ENCODE measurements at regions not wholly inside any gene's neighbourhood (a gene's known extent, or its start where the extent isn't known, plus 50 kb on each side); places are given as distances from the start of the nearest gene placed in this dataset.
"Not testable (repeated sequence)": the region's sequence is repeated elsewhere in the genome, so short reads cannot be mapped to it uniquely, and the experiment has no call there.

GRCh38 chr3:178137206-178137605 lies 399.0 kb upstream of the KCNMB2 start:
- Mint-ChIP-seq H3K9me3 (peaks cover 5% of the 10 kb centered on the region), H3K36me3 (ENCODE audit: low read depth) (no peaks in the 10 kb centered on the region), H3K4me1 (ENCODE audit: low read depth) (no peaks in the 10 kb centered on the region), H3K27me3 (ENCODE audit: low read depth) (no peaks in the 10 kb centered on the region), H3K4me3 (ENCODE audit: low read depth) (no peak overlapping the region), H3K27ac (no peak overlapping the region)
- DNase-seq (ENCODE audit: low spot score): no peak
- intact Hi-C loops (cut with micrococcal nuclease): no loop called here

- Mint-ChIP-seq H3K27ac (no peak overlapping the region), H3K4me1 (ENCODE audit: low read depth) (no peaks in the 10 kb centered on the region)
Observed at GRCh38 chr3:178137831-178138230, 398.4 kb upstream of the KCNMB2 start.

GRCh38 chr3:178139116-178139515 lies 397.1 kb upstream of the KCNMB2 start:
- no peaks in the 10 kb centered on the region for H3K4me1 Mint-ChIP-seq (ENCODE audit: low read depth)
- peaks cover 5% of the 10 kb centered on the region for H3K9me3 Mint-ChIP-seq
- intact Hi-C loops (cut with micrococcal nuclease): no loop called here
- H3K27ac Mint-ChIP-seq: no peak overlapping the region
- no peak overlapping the region for H3K4me3 Mint-ChIP-seq (ENCODE audit: low read depth)
- DNase-seq (ENCODE audit: low spot score): no peak
- H3K36me3 Mint-ChIP-seq (ENCODE audit: low read depth): no peaks in the 10 kb centered on the region
- no peaks in the 10 kb centered on the region for H3K27me3 Mint-ChIP-seq (ENCODE audit: low read depth)

More at GRCh38 chr3:178137831-178138230, 398.4 kb upstream of the KCNMB2 start:
- intact Hi-C loops (cut with micrococcal nuclease): no loop called here
- Mint-ChIP-seq H3K36me3 (ENCODE audit: low read depth) (no peaks in the 10 kb centered on the region), H3K9me3 (peaks cover 5% of the 10 kb centered on the region), H3K27me3 (ENCODE audit: low read depth) (no peaks in the 10 kb centered on the region), H3K4me3 (ENCODE audit: low read depth) (no peak overlapping the region)
- no peak for DNase-seq (ENCODE audit: low spot score)

- intact Hi-C loops (cut with micrococcal nuclease): no loop called here
- no peak overlapping the region for H3K27ac Mint-ChIP-seq
- no peaks in the 10 kb centered on the region for H3K4me1 Mint-ChIP-seq (ENCODE audit: low read depth)
- peaks cover 5% of the 10 kb centered on the region for H3K9me3 Mint-ChIP-seq
- DNase-seq (ENCODE audit: low spot score): no peak
- H3K36me3 Mint-ChIP-seq (ENCODE audit: low read depth): no peaks in the 10 kb centered on the region
- H3K27me3 Mint-ChIP-seq (ENCODE audit: low read depth): no peaks in the 10 kb centered on the region
- no peak overlapping the region for H3K4me3 Mint-ChIP-seq (ENCODE audit: low read depth)
Observed at GRCh38 chr3:178140531-178141304, 395.5 kb upstream of the KCNMB2 start.

- H3K9me3 Mint-ChIP-seq; H3K4me1 Mint-ChIP-seq (ENCODE audit: low read depth); H3K36me3 Mint-ChIP-seq (ENCODE audit: low read depth); H3K4me3 Mint-ChIP-seq (ENCODE audit: low read depth); intact Hi-C loops (cut with micrococcal nuclease); H3K27me3 Mint-ChIP-seq (ENCODE audit: low read depth); H3K27ac Mint-ChIP-seq; DNase-seq (ENCODE audit: low spot score): not testable (repeated sequence)
Observed at GRCh38 chr3:178141305-178141684, 394.9 kb upstream of the KCNMB2 start.

GRCh38 chr3:178146406-178146831 lies 389.8 kb upstream of the KCNMB2 start:
- intact Hi-C loops (cut with micrococcal nuclease): no loop called here
- H3K4me3 Mint-ChIP-seq (ENCODE audit: low read depth): no peak overlapping the region
- no peaks in the 10 kb centered on the region for H3K36me3 Mint-ChIP-seq (ENCODE audit: low read depth)

GRCh38 chr3:178147001-178147400 lies 389.2 kb upstream of the KCNMB2 start:
- H3K4me1 Mint-ChIP-seq (ENCODE audit: low read depth): peaks cover 1% of the 10 kb centered on the region
- H3K27ac Mint-ChIP-seq: no peak overlapping the region
- H3K36me3 Mint-ChIP-seq (ENCODE audit: low read depth): no peaks in the 10 kb centered on the region
- no peak for DNase-seq (ENCODE audit: low spot score)
- no peaks in the 10 kb centered on the region for H3K27me3 Mint-ChIP-seq (ENCODE audit: low read depth)
- no peak overlapping the region for H3K4me3 Mint-ChIP-seq (ENCODE audit: low read depth)
- intact Hi-C loops (cut with micrococcal nuclease): no loop called here
- H3K9me3 Mint-ChIP-seq: no peaks in the 10 kb centered on the region

More at GRCh38 chr3:178146406-178146831, 389.8 kb upstream of the KCNMB2 start:
- no peak for DNase-seq (ENCODE audit: low spot score)
- Mint-ChIP-seq H3K27me3 (ENCODE audit: low read depth) (no peaks in the 10 kb centered on the region), H3K9me3 (peaks cover 4% of the 10 kb centered on the region), H3K27ac (no peak overlapping the region), H3K4me1 (ENCODE audit: low read depth) (no peaks in the 10 kb centered on the region)

GRCh38 chr3:178152031-178152806 lies 384.0 kb upstream of the KCNMB2 start:
- intact Hi-C loops (cut with micrococcal nuclease): no loop called here
- no peak for DNase-seq (ENCODE audit: low spot score)
- Mint-ChIP-seq H3K27me3 (ENCODE audit: low read depth) (no peaks in the 10 kb centered on the region), H3K9me3 (no peaks in the 10 kb centered on the region), H3K4me1 (ENCODE audit: low read depth) (peaks cover 1% of the 10 kb centered on the region), H3K4me3 (ENCODE audit: low read depth) (no peak overlapping the region), H3K36me3 (ENCODE audit: low read depth) (no peaks in the 10 kb centered on the region), H3K27ac (no peak overlapping the region)

GRCh38 chr3:178152988-178153387 lies 383.2 kb upstream of the KCNMB2 start:
- intact Hi-C loops (cut with micrococcal nuclease): no loop called here
- Mint-ChIP-seq H3K9me3 (no peaks in the 10 kb centered on the region), H3K36me3 (ENCODE audit: low read depth) (no peaks in the 10 kb centered on the region), H3K4me1 (ENCODE audit: low read depth) (peaks cover 1% of the 10 kb centered on the region), H3K4me3 (ENCODE audit: low read depth) (no peak overlapping the region), H3K27ac (no peak overlapping the region), H3K27me3 (ENCODE audit: low read depth) (no peaks in the 10 kb centered on the region)
- no peak for DNase-seq (ENCODE audit: low spot score)

GRCh38 chr3:178155521-178155920 lies 380.7 kb upstream of the KCNMB2 start:
- no peak for DNase-seq (ENCODE audit: low spot score)
- Mint-ChIP-seq H3K27me3 (ENCODE audit: low read depth) (no peaks in the 10 kb centered on the region), H3K36me3 (ENCODE audit: low read depth) (no peaks in the 10 kb centered on the region), H3K4me1 (ENCODE audit: low read depth) (peaks cover 1% of the 10 kb centered on the region), H3K9me3 (no peaks in the 10 kb centered on the region), H3K4me3 (ENCODE audit: low read depth) (no peak overlapping the region), H3K27ac (no peak overlapping the region)
- intact Hi-C loops (cut with micrococcal nuclease): no loop called here

- Mint-ChIP-seq H3K27me3 (ENCODE audit: low read depth) (no peaks in the 10 kb centered on the region), H3K4me3 (ENCODE audit: low read depth) (no peak overlapping the region), H3K4me1 (ENCODE audit: low read depth) (peaks cover 1% of the 10 kb centered on the region), H3K9me3 (no peaks in the 10 kb centered on the region), H3K36me3 (ENCODE audit: low read depth) (no peaks in the 10 kb centered on the region), H3K27ac (no peak overlapping the region)
- intact Hi-C loops (cut with micrococcal nuclease): no loop called here
- no peak for DNase-seq (ENCODE audit: low spot score)
Observed at GRCh38 chr3:178156301-178156700, 379.9 kb upstream of the KCNMB2 start.

GRCh38 chr3:178159691-178160220 lies 376.5 kb upstream of the KCNMB2 start:
- Mint-ChIP-seq H3K36me3 (ENCODE audit: low read depth) (no peaks in the 10 kb centered on the region), H3K4me1 (ENCODE audit: low read depth) (no peaks in the 10 kb centered on the region), H3K27me3 (ENCODE audit: low read depth) (peaks cover 2% of the 10 kb centered on the region), H3K4me3 (ENCODE audit: low read depth) (no peak overlapping the region), H3K27ac (no peak overlapping the region), H3K9me3 (no peaks in the 10 kb centered on the region)
- DNase-seq (ENCODE audit: low spot score): no peak
- intact Hi-C loops (cut with micrococcal nuclease): no loop called here

- DNase-seq (ENCODE audit: low spot score): no peak
- Mint-ChIP-seq H3K36me3 (ENCODE audit: low read depth) (no peaks in the 10 kb centered on the region), H3K27ac (no peak overlapping the region), H3K4me3 (ENCODE audit: low read depth) (no peak overlapping the region), H3K4me1 (ENCODE audit: low read depth) (no peaks in the 10 kb centered on the region), H3K27me3 (ENCODE audit: low read depth) (peaks cover 2% of the 10 kb centered on the region), H3K9me3 (no peaks in the 10 kb centered on the region)
- intact Hi-C loops (cut with micrococcal nuclease): no loop called here
Observed at GRCh38 chr3:178169421-178169820, 366.8 kb upstream of the KCNMB2 start.
